Liver (tissue), 7 donors: ENCODE measurements at regions not wholly inside any gene's neighbourhood (a gene's known extent, or its start where the extent isn't known, plus 50 kb on each side); places are given as distances from the start of the nearest gene placed in this dataset.

Experiments
- DNase-seq: peaks from one replicate; pipeline ENCODE4 v3.0.0-alpha.2; 2017; ENCODE audit warnings: low spot score
- H3K27ac ChIP-seq, 2 donors: one replicate each; pipeline ENCODE4 v1.7.0; 2013; ENCODE audit warnings: inconsistent platforms in 2 of 2, low read length in 2 of 2, control low read depth in 1 of 2, low read depth in 1 of 2, mild to moderate bottlenecking in 1 of 2
- H3K27me3 ChIP-seq, 4 donors: one replicate each; pipeline versions ENCODE4 v1.6.1 to v1.7.0; 2013; ENCODE audit warnings: low read length in 3 of 4, inconsistent platforms in 1 of 4, mild to moderate bottlenecking in 1 of 4, moderate library complexity in 1 of 4; ENCODE audit not compliant: control insufficient read depth in 4 of 4, insufficient read depth in 4 of 4
- H3K36me3 ChIP-seq, 4 donors: one replicate each; pipeline versions ENCODE4 v1.6.1 to v1.7.0; 2013; ENCODE audit warnings: low read length in 3 of 4, mild to moderate bottlenecking in 3 of 4, low read depth in 1 of 4, moderate library complexity in 1 of 4; ENCODE audit not compliant: control insufficient read depth in 4 of 4, insufficient read depth in 3 of 4
- H3K4me1 ChIP-seq, 4 donors: one replicate each; pipeline versions ENCODE4 v1.6.1 to v1.7.0; 2013; ENCODE audit warnings: low read length in 3 of 4, mild to moderate bottlenecking in 3 of 4, moderate library complexity in 1 of 4; ENCODE audit not compliant: control insufficient read depth in 4 of 4, insufficient read depth in 4 of 4
- H3K4me3 ChIP-seq, 3 donors: one replicate each; pipeline versions ENCODE4 v1.6.1 to v1.7.0; 2013; ENCODE audit warnings: low read length in 3 of 3, control low read depth in 1 of 3, low read depth in 1 of 3, mild to moderate bottlenecking in 1 of 3
- H3K9ac ChIP-seq, 2 donors: one replicate each; pipeline ENCODE4 v1.7.0; 2013; ENCODE audit warnings: low read length in 2 of 2, mild to moderate bottlenecking in 2 of 2, moderate library complexity in 2 of 2, control low read depth in 1 of 2, low read depth in 1 of 2
- H3K9me3 ChIP-seq, 4 donors: one replicate each; pipeline versions ENCODE4 v1.6.1 to v1.7.0; 2013; ENCODE audit warnings: low read length in 3 of 4; ENCODE audit not compliant: control insufficient read depth in 4 of 4
- FOXA2 ChIP-seq: IDR thresholded peaks from 2 replicates; pipeline ENCODE4 v1.6.1; 2016; ENCODE audit warnings: antibody characterized with exemption
- GABPA ChIP-seq, 2 donors: IDR thresholded peaks in 1 of 2; conservative IDR thresholded peaks in 1 of 2; 2 replicates each; pipeline ENCODE4 v1.6.1; 2016; ENCODE audit warnings: antibody characterized with exemption in 2 of 2, mild to moderate bottlenecking in 1 of 2, moderate library complexity in 1 of 2
- HNF4A ChIP-seq, 2 donors: conservative IDR thresholded peaks; 2 replicates each; pipeline ENCODE4 v1.6.1; 2016; ENCODE audit warnings: antibody characterized with exemption in 2 of 2, mild to moderate bottlenecking in 2 of 2
- HNF4G ChIP-seq: IDR thresholded peaks from 2 replicates; pipeline ENCODE4 v1.6.1; 2016; ENCODE audit warnings: antibody characterized with exemption
- MAX ChIP-seq: IDR thresholded peaks from 2 replicates; pipeline ENCODE4 v1.6.1; 2016; ENCODE audit warnings: antibody characterized with exemption
- NR2F2 ChIP-seq: IDR thresholded peaks from 2 replicates; pipeline ENCODE4 v1.6.1; 2016; ENCODE audit warnings: antibody characterized with exemption
- RXRA ChIP-seq, 2 donors: IDR thresholded peaks; 2 replicates each; pipeline ENCODE4 v1.6.1; 2017 to 2018; ENCODE audit warnings: antibody characterized with exemption in 2 of 2, mild to moderate bottlenecking in 1 of 2
- SP1 ChIP-seq: IDR thresholded peaks from 2 replicates; pipeline ENCODE4 v1.6.1; 2018; ENCODE audit warnings: antibody characterized with exemption, mild to moderate bottlenecking
- TAF1 ChIP-seq: conservative IDR thresholded peaks from 2 replicates; pipeline ENCODE4 v1.6.1; 2016; ENCODE audit warnings: antibody characterized with exemption, mild to moderate bottlenecking
- YY1 ChIP-seq: IDR thresholded peaks from 2 replicates; pipeline ENCODE4 v1.6.1; 2016; ENCODE audit warnings: antibody characterized with exemption, mild to moderate bottlenecking
- ZBTB33 ChIP-seq: IDR thresholded peaks from 2 replicates; pipeline ENCODE4 v1.6.1; 2016; ENCODE audit warnings: antibody characterized with exemption
- WGBS: extraction: QIAGEN DNeasy Blood & Tissue Kit; methylation state at CpG from one replicate; pipeline ENCODE4 v1.1.7; 2013; 5-methylcytosine and 5-hydroxymethylcytosine counted together
- TF ChIP-seq, protein P1 (sequence below): IDR thresholded peaks from 2 replicates; pipeline ENCODE4 v1.6.1; 2016; ENCODE audit warnings: antibody characterized with exemption, mild to moderate bottlenecking
- donor health status: healthy.
- donor health status: healthy.
- donor health status: healthy.
- donor health status: healthy.

DNA sequence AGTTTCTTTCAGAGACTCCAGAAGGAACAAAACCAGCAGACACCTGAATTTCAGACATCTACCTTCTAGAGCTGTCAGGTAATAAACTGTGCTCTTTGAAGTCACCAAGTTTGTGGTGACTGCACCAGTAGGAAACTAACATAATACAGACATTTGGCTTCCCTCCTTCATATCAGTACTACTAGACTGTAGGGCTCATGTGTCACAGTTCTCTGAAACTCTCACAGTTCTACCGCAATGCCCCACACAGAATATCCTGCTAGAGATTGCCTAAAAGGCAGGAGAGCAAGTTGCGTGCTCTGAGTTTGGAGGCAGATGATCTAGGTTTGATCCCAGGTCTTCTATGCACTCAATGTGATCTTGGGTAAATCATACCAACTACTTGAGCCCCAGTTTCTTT, 205.0 kb upstream of the LRFN2 start (continued):
- no peak for TF ChIP-seq MAX
- no peak for TF ChIP-seq HNF4G
- TF ChIP-seq TAF1, result no peak
- no peak for TF ChIP-seq SP1

DNA sequence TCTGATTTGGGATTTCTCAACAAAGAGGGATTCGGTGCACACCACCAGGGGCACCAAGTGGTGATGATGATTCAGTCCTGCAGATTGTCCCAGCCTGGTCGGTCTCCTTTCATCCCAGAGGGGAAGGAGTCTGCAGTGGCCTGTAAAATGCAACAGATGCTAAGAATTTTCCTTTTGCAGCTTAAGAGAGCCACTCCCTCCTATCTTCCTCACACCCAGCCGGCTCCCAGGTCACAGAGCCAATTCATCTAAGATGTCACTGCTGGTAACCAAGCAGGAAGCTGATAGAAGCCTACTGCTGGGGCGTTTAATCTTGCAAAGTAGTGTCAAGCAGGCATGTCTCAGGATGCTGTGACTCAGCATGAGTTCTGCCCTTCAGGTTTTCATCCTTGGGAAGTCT, 203.8 kb upstream of the LRFN2 start:
- H3K9ac ChIP-seq, result no peak overlapping the region
- TF ChIP-seq HNF4A (conservative IDR thresholded peaks at IDR 0.05), result no peak
- no peak for TF ChIP-seq FOXA2
- TF ChIP-seq NR2F2, result no peak
- no peak for TF ChIP-seq RXRA (IDR thresholded peaks at IDR 0.05)
- TF ChIP-seq, protein P1, sequence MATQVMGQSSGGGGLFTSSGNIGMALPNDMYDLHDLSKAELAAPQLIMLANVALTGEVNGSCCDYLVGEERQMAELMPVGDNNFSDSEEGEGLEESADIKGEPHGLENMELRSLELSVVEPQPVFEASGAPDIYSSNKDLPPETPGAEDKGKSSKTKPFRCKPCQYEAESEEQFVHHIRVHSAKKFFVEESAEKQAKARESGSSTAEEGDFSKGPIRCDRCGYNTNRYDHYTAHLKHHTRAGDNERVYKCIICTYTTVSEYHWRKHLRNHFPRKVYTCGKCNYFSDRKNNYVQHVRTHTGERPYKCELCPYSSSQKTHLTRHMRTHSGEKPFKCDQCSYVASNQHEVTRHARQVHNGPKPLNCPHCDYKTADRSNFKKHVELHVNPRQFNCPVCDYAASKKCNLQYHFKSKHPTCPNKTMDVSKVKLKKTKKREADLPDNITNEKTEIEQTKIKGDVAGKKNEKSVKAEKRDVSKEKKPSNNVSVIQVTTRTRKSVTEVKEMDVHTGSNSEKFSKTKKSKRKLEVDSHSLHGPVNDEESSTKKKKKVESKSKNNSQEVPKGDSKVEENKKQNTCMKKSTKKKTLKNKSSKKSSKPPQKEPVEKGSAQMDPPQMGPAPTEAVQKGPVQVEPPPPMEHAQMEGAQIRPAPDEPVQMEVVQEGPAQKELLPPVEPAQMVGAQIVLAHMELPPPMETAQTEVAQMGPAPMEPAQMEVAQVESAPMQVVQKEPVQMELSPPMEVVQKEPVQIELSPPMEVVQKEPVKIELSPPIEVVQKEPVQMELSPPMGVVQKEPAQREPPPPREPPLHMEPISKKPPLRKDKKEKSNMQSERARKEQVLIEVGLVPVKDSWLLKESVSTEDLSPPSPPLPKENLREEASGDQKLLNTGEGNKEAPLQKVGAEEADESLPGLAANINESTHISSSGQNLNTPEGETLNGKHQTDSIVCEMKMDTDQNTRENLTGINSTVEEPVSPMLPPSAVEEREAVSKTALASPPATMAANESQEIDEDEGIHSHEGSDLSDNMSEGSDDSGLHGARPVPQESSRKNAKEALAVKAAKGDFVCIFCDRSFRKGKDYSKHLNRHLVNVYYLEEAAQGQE, result no peak
- TF ChIP-seq SP1, result no peak
- no peak for TF ChIP-seq GABPA (IDR thresholded peaks at IDR 0.05 in 1 of 2, conservative IDR thresholded peaks at IDR 0.05 in 1 of 2)
- TF ChIP-seq YY1, result no peak
- H3K27ac ChIP-seq, result no peak overlapping the region
- DNase-seq, result no peak
- H3K27me3 ChIP-seq, result no peaks in the 10 kb centered on the region
- no peaks in the 10 kb centered on the region for H3K4me1 ChIP-seq
- 42% methylated on average over 4 of the region's 4 CpGs for WGBS
- H3K9me3 ChIP-seq, result no peaks in the 10 kb centered on the region
- no peaks in the 10 kb centered on the region for H3K36me3 ChIP-seq
- no peak overlapping the region for H3K4me3 ChIP-seq

DNA sequence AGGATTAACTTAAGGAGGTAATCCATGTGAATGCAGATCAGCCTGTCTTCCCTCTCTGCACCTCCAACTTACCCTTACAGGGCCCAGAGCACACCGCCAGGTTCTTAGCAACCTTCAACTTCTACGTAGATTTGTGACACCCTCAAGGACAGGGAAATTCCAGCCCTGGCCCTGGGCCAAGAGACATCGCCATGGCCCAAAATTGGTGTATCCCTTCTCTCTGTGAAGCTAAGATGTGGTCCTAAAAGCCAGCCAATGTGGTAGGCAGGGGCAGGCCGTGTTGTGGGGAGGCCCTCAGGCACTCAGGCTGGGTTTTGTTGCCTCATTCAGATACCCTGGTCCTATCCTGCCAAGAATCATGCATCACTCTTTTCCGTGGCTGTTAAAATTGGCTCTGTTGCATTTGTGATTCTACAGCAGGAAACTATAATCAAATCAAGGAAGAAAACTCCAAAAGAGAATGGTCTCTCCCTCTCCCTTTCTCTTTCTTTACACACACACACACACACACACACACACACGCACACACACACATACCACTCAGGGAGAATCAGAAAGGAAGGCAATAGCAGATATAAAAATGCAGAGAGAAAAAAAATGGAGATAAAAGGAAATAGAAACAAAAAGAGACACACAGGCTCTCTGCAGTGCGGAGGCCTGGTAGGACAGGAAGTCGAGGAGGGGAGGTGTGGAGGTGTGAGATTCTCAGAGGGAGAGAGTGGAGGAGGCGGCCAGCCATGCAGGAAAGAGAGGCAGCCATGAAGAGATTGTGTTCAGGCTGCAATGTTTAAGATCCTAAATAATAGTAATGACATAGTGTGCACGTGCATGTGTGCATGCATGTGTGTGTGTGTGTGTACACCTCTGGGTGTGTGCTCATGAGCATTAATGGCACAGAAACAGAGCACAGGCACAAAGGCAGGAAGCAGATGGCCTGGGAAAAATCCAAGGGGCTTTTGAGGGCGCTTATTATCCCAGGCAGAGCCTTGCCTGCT, 201.8 kb upstream of the LRFN2 start:
- 65% methylated on average over 11 of the region's 11 CpGs for WGBS
- Histone ChIP-seq H3K9me3 (no peaks in the 10 kb centered on the region), H3K36me3 (no peaks in the 10 kb centered on the region), H3K27ac (no peak overlapping the region), H3K9ac (no peak overlapping the region), H3K4me1 (no peaks in the 10 kb centered on the region), H3K27me3 (no peaks in the 10 kb centered on the region), H3K4me3 (no peak overlapping the region)
- no peak for DNase-seq
- TF ChIP-seq ZBTB33 (no peak), MAX (no peak)
